ENCODE measurements at regions not wholly inside any gene's neighbourhood (a gene's known extent, or its start where the extent isn't known, plus 50 kb on each side); places are given as distances from the start of the nearest gene placed in this dataset.

DNA sequence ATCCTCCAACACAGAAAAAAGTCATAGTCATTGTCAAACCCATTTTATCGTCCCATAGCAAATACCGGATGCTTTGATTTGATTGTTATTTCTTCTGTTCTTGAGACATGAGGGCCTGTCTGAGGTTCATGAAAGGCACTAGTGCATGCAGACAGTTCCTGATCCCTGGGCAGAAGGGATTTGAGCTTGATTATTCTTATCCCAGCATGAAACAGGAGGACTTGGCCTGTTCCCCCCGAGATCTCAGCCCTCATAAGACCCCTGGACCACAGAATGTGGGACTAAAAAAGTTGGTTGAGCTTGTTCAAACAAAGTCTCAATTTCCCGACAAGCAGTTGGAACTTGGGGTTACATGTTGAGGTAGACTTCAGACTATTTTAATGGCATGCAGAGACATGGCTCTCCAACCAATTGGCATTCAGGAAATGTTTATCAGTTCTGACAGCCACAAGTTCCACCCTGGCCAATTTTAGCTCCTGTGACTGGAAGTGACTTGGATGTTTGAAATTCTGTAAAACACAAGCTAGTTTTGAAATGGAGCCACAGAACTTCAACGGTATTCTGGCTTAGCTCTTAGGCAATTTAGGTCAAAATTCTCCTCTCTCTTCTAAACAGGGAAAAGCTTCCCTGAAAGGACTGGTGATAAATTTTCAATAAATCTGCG, 366.9 kb upstream of the SLC14A2 start:
- TF ChIP-seq, protein P1, sequence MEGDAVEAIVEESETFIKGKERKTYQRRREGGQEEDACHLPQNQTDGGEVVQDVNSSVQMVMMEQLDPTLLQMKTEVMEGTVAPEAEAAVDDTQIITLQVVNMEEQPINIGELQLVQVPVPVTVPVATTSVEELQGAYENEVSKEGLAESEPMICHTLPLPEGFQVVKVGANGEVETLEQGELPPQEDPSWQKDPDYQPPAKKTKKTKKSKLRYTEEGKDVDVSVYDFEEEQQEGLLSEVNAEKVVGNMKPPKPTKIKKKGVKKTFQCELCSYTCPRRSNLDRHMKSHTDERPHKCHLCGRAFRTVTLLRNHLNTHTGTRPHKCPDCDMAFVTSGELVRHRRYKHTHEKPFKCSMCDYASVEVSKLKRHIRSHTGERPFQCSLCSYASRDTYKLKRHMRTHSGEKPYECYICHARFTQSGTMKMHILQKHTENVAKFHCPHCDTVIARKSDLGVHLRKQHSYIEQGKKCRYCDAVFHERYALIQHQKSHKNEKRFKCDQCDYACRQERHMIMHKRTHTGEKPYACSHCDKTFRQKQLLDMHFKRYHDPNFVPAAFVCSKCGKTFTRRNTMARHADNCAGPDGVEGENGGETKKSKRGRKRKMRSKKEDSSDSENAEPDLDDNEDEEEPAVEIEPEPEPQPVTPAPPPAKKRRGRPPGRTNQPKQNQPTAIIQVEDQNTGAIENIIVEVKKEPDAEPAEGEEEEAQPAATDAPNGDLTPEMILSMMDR (IDR thresholded peaks at IDR 0.05; ENCODE audit: insufficient read depth, missing control alignments), result no peak
- FAIRE-seq (no peak), DNase-seq (ENCODE audit: insufficient read length, low spot score) (no peak)

DNA sequence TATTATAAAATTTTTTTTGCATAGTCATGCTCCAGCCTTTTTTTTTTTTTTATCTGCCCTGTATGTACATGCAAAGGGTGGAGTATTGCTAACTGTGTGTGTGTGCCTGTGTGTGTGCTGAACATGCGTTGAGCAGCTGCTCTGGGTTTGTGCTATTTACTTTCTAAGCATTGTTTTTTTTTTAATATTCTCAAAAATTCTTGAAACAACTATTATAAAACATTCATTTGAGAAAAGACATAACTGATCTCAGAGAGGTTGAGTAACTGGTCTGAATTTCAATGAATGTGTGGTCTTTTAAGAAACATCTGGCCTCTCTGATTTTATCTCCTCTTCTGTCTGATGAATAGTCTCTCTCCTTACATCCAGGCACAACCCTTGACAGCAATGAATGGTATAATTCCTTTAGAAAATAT, 366.0 kb upstream of the SLC14A2 start:
- no peak for DNase-seq (ENCODE audit: insufficient read length, low spot score)
- TF ChIP-seq, protein P1 (IDR thresholded peaks at IDR 0.05; ENCODE audit: insufficient read depth, missing control alignments), result no peak
- no peak for FAIRE-seq

DNA sequence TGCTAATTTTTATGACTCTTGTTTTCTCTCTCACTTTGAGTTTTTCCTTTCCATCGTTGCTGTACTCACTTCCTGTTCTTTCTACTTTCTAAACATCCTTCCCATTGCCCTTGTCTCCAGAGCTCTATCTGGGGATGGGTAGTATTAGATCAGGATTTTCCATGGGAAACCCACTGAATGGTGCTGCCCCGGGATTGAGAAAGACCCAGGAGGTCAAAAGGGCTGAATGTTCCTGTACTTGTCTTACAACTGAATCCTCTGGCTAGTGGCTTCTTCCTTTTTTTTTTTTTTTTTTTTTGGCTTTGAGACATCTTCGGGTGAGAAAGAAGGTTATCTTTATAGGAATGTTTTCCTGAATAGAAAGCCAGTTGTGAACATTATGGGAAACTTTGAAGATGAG, 364.8 kb upstream of the SLC14A2 start:
- FAIRE-seq (no peak), DNase-seq (ENCODE audit: insufficient read length, low spot score) (no peak)
- TF ChIP-seq, protein P1 (IDR thresholded peaks at IDR 0.05; ENCODE audit: insufficient read depth, missing control alignments), result no peak

DNA sequence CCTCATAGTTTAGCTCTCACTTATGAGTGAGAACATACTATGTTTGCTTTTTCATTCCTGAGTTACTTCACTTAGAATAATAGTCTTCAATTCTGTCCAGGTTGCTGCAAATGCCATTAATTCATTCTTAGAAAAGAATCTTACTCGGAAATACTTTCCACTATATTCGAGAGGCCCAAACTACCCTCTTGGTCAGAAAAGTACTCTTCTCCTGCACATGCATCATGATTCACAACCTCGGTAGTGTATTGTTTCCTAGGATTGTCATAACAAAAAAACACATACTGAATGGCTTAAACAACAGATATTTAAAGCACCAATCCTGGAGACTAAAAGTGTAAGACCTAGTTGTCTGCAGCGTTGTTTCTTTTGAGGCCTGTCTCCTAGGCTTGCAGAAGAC, 364.0 kb upstream of the SLC14A2 start:
- DNase-seq (ENCODE audit: insufficient read length, low spot score) (no peak), FAIRE-seq (no peak)
- TF ChIP-seq, protein P1 (IDR thresholded peaks at IDR 0.05; ENCODE audit: insufficient read depth, missing control alignments), result no peak

DNA sequence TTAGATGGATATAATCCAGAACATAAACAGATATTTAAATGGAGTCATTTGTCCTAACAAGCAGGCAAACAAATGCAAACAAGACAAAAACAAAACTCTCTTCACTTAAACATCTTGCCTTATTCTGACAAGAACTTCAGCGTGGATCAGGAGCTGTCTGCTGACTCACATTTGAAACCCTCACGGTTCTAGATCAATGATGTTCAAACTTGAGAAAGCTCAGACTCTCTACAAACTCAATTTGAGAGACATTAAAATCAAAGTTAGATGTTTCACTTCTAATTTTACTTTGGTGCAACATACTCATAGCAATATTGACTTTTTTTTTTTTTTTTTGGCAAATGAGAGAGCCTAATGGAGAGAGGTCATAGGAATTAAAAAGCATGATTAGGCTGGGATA, 362.8 kb upstream of the SLC14A2 start:
- FAIRE-seq (no peak), DNase-seq (ENCODE audit: insufficient read length, low spot score) (no peak)
- TF ChIP-seq, protein P1 (IDR thresholded peaks at IDR 0.05; ENCODE audit: insufficient read depth, missing control alignments), result no peak

DNA sequence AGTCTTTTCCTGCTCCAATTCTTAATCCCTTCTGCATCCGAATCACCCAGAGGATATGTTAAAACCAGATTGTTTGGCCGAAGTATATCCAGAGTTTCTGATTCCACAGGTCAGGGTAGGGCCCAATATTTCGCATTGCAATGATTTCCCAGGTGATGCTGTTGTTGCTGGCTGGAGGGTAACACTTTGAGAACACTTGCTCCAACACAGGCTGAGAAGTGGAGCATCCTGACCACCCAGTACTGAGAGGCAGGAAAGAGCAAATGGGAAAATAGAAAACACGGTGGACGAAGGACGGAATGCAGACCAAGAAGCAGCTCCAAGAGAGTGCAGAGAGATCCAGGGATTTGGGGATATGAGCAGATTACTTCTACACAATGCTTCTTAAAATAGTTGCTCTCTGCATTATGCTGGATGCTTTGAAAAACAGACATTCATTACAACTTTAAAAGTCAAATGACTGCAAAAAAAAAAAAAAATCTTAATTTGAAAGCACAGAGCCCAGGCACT, 362.2 kb upstream of the SLC14A2 start:
- FAIRE-seq, result no peak
- TF ChIP-seq, protein P1 (IDR thresholded peaks at IDR 0.05; ENCODE audit: insufficient read depth, missing control alignments), result no peak

DNA sequence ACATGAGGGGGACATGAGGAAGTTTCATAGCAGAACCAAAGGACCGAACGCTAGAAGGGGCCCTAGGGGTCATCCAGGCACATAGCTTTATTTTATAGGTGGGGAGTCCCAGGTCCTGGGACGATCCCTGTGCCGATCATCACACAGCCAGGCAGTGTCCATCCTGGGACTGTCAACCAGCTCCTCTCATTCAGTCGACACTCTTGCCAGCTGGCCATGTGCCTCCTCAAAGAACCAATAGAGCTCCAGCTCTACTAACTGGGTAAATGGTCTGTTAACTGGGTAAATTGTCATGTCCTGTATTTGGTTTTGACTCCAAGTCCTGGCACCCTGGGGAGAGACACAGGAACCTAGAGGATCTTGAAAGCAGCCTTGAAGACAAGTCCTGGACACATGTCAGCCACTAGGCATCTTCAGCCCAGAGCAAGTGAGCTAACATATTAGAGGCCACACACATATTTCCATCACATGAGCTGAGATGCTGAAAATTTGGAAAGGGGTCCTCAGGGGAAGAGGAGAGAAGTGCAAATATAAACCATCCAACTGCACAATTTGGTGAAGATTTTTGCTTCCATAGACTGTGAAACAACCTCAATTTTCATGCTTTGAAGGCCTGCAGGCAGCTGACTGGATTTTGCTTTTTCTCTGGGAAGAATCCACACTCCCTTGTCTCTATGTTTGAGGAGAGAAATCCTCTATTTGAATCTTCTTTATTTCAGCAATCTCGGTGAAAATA, 361.1 kb upstream of the SLC14A2 start:
- TF ChIP-seq, protein P1 (IDR thresholded peaks at IDR 0.05; ENCODE audit: insufficient read depth, missing control alignments), result no peak
- DNase-seq (ENCODE audit: insufficient read length, low spot score) (no peak), FAIRE-seq (no peak)

More for the DNA sequence above, 362.2 kb upstream of the SLC14A2 start:
- DNase-seq (ENCODE audit: insufficient read length, low spot score), result no peak
